ENCODE measurements at regions not wholly inside any gene's neighbourhood (a gene's known extent, or its start where the extent isn't known, plus 50 kb on each side); places are given as distances from the start of the nearest gene placed in this dataset.

GRCh38 chr6:81331526-81331925 lies 421.0 kb downstream of the TENT5A start:
- ChIA-PET CTCF (no interaction called here), POLR2A (no interaction called here)
- no peaks in the 10 kb centered on the region for H3K36me3 Mint-ChIP-seq
- DNase-seq (ENCODE audit: low spot score) (no peak), ATAC-seq (no peak)
- no peak overlapping the region for H3K4me3 Mint-ChIP-seq
- TF ChIP-seq, protein P1, sequence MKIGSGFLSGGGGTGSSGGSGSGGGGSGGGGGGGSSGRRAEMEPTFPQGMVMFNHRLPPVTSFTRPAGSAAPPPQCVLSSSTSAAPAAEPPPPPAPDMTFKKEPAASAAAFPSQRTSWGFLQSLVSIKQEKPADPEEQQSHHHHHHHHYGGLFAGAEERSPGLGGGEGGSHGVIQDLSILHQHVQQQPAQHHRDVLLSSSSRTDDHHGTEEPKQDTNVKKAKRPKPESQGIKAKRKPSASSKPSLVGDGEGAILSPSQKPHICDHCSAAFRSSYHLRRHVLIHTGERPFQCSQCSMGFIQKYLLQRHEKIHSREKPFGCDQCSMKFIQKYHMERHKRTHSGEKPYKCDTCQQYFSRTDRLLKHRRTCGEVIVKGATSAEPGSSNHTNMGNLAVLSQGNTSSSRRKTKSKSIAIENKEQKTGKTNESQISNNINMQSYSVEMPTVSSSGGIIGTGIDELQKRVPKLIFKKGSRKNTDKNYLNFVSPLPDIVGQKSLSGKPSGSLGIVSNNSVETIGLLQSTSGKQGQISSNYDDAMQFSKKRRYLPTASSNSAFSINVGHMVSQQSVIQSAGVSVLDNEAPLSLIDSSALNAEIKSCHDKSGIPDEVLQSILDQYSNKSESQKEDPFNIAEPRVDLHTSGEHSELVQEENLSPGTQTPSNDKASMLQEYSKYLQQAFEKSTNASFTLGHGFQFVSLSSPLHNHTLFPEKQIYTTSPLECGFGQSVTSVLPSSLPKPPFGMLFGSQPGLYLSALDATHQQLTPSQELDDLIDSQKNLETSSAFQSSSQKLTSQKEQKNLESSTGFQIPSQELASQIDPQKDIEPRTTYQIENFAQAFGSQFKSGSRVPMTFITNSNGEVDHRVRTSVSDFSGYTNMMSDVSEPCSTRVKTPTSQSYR (CRISPR knock-in tag; IDR thresholded peaks at IDR 0.05): no peak
- no peak for TF ChIP-seq SMAD3 (CRISPR knock-in tag; IDR thresholded peaks at IDR 0.05; ENCODE audit: borderline replicate concordance)
- TF ChIP-seq CTCF (IDR thresholded peaks at IDR 0.05): no peak
- TF ChIP-seq ESRRA (CRISPR knock-in tag; IDR thresholded peaks at IDR 0.05; ENCODE audit: borderline replicate concordance): no peak
- TF ChIP-seq, protein P2, sequence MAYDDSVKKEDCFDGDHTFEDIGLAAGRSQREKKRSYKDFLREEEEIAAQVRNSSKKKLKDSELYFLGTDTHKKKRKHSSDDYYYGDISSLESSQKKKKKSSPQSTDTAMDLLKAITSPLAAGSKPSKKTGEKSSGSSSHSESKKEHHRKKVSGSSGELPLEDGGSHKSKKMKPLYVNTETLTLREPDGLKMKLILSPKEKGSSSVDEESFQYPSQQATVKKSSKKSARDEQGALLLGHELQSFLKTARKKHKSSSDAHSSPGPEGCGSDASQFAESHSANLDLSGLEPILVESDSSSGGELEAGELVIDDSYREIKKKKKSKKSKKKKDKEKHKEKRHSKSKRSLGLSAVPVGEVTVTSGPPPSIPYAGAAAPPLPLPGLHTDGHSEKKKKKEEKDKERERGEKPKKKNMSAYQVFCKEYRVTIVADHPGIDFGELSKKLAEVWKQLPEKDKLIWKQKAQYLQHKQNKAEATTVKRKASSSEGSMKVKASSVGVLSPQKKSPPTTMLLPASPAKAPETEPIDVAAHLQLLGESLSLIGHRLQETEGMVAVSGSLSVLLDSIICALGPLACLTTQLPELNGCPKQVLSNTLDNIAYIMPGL (CRISPR knock-in tag; IDR thresholded peaks at IDR 0.05): no peak
- TF ChIP-seq, protein P3, sequence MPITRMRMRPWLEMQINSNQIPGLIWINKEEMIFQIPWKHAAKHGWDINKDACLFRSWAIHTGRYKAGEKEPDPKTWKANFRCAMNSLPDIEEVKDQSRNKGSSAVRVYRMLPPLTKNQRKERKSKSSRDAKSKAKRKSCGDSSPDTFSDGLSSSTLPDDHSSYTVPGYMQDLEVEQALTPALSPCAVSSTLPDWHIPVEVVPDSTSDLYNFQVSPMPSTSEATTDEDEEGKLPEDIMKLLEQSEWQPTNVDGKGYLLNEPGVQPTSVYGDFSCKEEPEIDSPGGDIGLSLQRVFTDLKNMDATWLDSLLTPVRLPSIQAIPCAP (CRISPR knock-in tag; IDR thresholded peaks at IDR 0.05): no peak
- TF ChIP-seq ZNF263 (CRISPR knock-in tag; IDR thresholded peaks at IDR 0.05; ENCODE audit: low read depth): no peak
- TF ChIP-seq ZNF425 (CRISPR knock-in tag; conservative IDR thresholded peaks at IDR 0.05): no peak
- no peaks in the 10 kb centered on the region for H3K4me1 Mint-ChIP-seq
- H3K27me3 Mint-ChIP-seq (ENCODE audit: low read depth): no peaks in the 10 kb centered on the region
- peaks cover 2% of the 10 kb centered on the region for H3K9me3 Mint-ChIP-seq
- H3K27ac Mint-ChIP-seq: no peak overlapping the region

DNA sequence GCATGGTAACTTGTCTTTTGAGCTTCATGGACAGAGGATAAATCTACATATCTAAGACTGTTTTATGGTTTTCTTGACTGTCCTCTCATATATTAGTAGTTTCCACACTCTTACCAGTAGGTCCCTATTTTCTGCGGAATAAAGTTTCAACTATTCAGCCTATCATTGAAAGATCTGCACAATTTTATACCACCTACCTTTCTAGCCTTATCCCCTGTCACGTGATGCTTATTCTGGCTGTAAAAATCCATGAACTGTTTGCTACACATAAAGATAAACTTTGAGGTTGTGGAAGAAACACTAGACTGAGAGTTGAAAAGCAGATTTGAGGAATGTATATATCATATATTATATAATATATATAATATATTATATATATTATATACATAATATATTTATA lies 423.8 kb downstream of the TENT5A start:
- no peak overlapping the region for H3K27ac Mint-ChIP-seq
- H3K9me3 Mint-ChIP-seq: no peaks in the 10 kb centered on the region
- CTCF ChIA-PET: no interaction called here
- ATAC-seq (no peak), DNase-seq (ENCODE audit: low spot score) (no peak)
- POLR2A ChIA-PET: no interaction called here
- H3K4me3 Mint-ChIP-seq: no peak overlapping the region
- no peaks in the 10 kb centered on the region for H3K27me3 Mint-ChIP-seq (ENCODE audit: low read depth)
- H3K4me1 Mint-ChIP-seq: no peaks in the 10 kb centered on the region
- no peaks in the 10 kb centered on the region for H3K36me3 Mint-ChIP-seq
- TF ChIP-seq ATF6 (CRISPR knock-in tag; IDR thresholded peaks at IDR 0.05): no peak
- TF ChIP-seq GABPB1 (CRISPR knock-in tag; IDR thresholded peaks at IDR 0.05): no peak
- TF ChIP-seq RELA (CRISPR knock-in tag; IDR thresholded peaks at IDR 0.05; ENCODE audit: borderline replicate concordance): no peak
- TF ChIP-seq IRF2 (CRISPR knock-in tag; IDR thresholded peaks at IDR 0.05; ENCODE audit: borderline replicate concordance, low read depth): no peak
- TF ChIP-seq ATF1 (CRISPR knock-in tag; IDR thresholded peaks at IDR 0.05): no peak
- no peak for TF ChIP-seq NR3C1 (CRISPR knock-in tag; conservative IDR thresholded peaks at IDR 0.05; ENCODE audit: low read depth)
- no peak for TF ChIP-seq GRHL2 (CRISPR knock-in tag; IDR thresholded peaks at IDR 0.05; ENCODE audit: insufficient replicate concordance, severe bottlenecking)
- TF ChIP-seq ESRRA (CRISPR knock-in tag; IDR thresholded peaks at IDR 0.05; ENCODE audit: borderline replicate concordance): no peak
- TF ChIP-seq, protein P4, sequence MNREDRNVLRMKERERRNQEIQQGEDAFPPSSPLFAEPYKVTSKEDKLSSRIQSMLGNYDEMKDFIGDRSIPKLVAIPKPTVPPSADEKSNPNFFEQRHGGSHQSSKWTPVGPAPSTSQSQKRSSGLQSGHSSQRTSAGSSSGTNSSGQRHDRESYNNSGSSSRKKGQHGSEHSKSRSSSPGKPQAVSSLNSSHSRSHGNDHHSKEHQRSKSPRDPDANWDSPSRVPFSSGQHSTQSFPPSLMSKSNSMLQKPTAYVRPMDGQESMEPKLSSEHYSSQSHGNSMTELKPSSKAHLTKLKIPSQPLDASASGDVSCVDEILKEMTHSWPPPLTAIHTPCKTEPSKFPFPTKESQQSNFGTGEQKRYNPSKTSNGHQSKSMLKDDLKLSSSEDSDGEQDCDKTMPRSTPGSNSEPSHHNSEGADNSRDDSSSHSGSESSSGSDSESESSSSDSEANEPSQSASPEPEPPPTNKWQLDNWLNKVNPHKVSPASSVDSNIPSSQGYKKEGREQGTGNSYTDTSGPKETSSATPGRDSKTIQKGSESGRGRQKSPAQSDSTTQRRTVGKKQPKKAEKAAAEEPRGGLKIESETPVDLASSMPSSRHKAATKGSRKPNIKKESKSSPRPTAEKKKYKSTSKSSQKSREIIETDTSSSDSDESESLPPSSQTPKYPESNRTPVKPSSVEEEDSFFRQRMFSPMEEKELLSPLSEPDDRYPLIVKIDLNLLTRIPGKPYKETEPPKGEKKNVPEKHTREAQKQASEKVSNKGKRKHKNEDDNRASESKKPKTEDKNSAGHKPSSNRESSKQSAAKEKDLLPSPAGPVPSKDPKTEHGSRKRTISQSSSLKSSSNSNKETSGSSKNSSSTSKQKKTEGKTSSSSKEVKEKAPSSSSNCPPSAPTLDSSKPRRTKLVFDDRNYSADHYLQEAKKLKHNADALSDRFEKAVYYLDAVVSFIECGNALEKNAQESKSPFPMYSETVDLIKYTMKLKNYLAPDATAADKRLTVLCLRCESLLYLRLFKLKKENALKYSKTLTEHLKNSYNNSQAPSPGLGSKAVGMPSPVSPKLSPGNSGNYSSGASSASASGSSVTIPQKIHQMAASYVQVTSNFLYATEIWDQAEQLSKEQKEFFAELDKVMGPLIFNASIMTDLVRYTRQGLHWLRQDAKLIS (CRISPR knock-in tag; IDR thresholded peaks at IDR 0.05; ENCODE audit: borderline replicate concordance): no peak
- TF ChIP-seq ZNF423 (CRISPR knock-in tag; IDR thresholded peaks at IDR 0.05): no peak
- no peak for TF ChIP-seq CBFB (CRISPR knock-in tag; IDR thresholded peaks at IDR 0.05; ENCODE audit: low read depth)
- no peak for TF ChIP-seq ELF4 (CRISPR knock-in tag; IDR thresholded peaks at IDR 0.05; ENCODE audit: low read depth)

Measured in WTC11 (cell line).